ENCODE measurements at regions not wholly inside any gene's neighbourhood (a gene's known extent, or its start where the extent isn't known, plus 50 kb on each side); places are given as distances from the start of the nearest gene placed in this dataset.

- H3K27ac ChIP-seq (ENCODE audit: low read depth in 2 of 2, low read length in 1 of 2) = no peak overlapping the region
- H3K9me3 ChIP-seq (ENCODE audit: control insufficient read depth in 2 of 2, insufficient read depth in 1 of 2, low read depth in 1 of 2, low read length in 1 of 2) = no peaks in the 10 kb centered on the region
- H3K4me3 ChIP-seq (ENCODE audit: low read depth in 1 of 2, low read length in 2 of 2) = no peak overlapping the region
- WGBS, 2 donors = 97 to 98% methylated on average over 1 of the region's 1 CpG
- H3K36me3 ChIP-seq (ENCODE audit: control insufficient read depth in 2 of 2, insufficient read depth in 2 of 2, low read length in 1 of 2) = no peaks in the 10 kb centered on the region
- no peaks in the 10 kb centered on the region for H3K27me3 ChIP-seq (ENCODE audit: control insufficient read depth in 1 of 2, insufficient read depth in 2 of 2, low read length in 2 of 2)
- H3K4me1 ChIP-seq (ENCODE audit: control insufficient read depth in 2 of 2, insufficient read depth in 2 of 2, low read length in 1 of 2) = no peaks in the 10 kb centered on the region
Observed at GRCh38 chr1:115556236-115556635, 85.5 kb upstream of the VANGL1 start.

GRCh38 chr1:115555446-115555845 lies 86.3 kb upstream of the VANGL1 start:
- Histone ChIP-seq H3K27ac (ENCODE audit: low read depth in 2 of 2, low read length in 1 of 2) (no peak overlapping the region), H3K9me3 (ENCODE audit: control insufficient read depth in 2 of 2, insufficient read depth in 1 of 2, low read depth in 1 of 2, low read length in 1 of 2) (no peaks in the 10 kb centered on the region), H3K4me1 (ENCODE audit: control insufficient read depth in 2 of 2, insufficient read depth in 2 of 2, low read length in 1 of 2) (no peaks in the 10 kb centered on the region), H3K36me3 (ENCODE audit: control insufficient read depth in 2 of 2, insufficient read depth in 2 of 2, low read length in 1 of 2) (no peaks in the 10 kb centered on the region), H3K4me3 (ENCODE audit: low read depth in 1 of 2, low read length in 2 of 2) (no peak overlapping the region), H3K27me3 (ENCODE audit: control insufficient read depth in 1 of 2, insufficient read depth in 2 of 2, low read length in 2 of 2) (no peaks in the 10 kb centered on the region)
- 29 to 42% methylated on average over 2 of the region's 2 CpGs for WGBS, 2 donors

GRCh38 chr1:115547696-115548095 lies 94.1 kb upstream of the VANGL1 start:
- Histone ChIP-seq H3K27me3 (ENCODE audit: control insufficient read depth in 1 of 2, insufficient read depth in 2 of 2, low read length in 2 of 2) (no peaks in the 10 kb centered on the region), H3K4me3 (ENCODE audit: low read depth in 1 of 2, low read length in 2 of 2) (no peak overlapping the region), H3K36me3 (ENCODE audit: control insufficient read depth in 2 of 2, insufficient read depth in 2 of 2, low read length in 1 of 2) (no peaks in the 10 kb centered on the region), H3K9me3 (ENCODE audit: control insufficient read depth in 2 of 2, insufficient read depth in 1 of 2, low read depth in 1 of 2, low read length in 1 of 2) (no peaks in the 10 kb centered on the region), H3K4me1 (ENCODE audit: control insufficient read depth in 2 of 2, insufficient read depth in 2 of 2, low read length in 1 of 2) (peaks cover 3 to 4% of the 10 kb centered on the region in 2 donors), H3K27ac (ENCODE audit: low read depth in 2 of 2, low read length in 1 of 2) (no peak overlapping the region)
- 66 to 67% methylated on average over 6 of the region's 6 CpGs for WGBS, 2 donors

- no peaks in the 10 kb centered on the region for H3K27me3 ChIP-seq (ENCODE audit: control insufficient read depth in 1 of 2, insufficient read depth in 2 of 2, low read length in 2 of 2)
- H3K4me1 ChIP-seq (ENCODE audit: control insufficient read depth in 2 of 2, insufficient read depth in 2 of 2, low read length in 1 of 2) = peaks cover 3 to 4% of the 10 kb centered on the region in 2 donors
- no peaks in the 10 kb centered on the region for H3K9me3 ChIP-seq (ENCODE audit: control insufficient read depth in 2 of 2, insufficient read depth in 1 of 2, low read depth in 1 of 2, low read length in 1 of 2)
- no peak overlapping the region for H3K4me3 ChIP-seq (ENCODE audit: low read depth in 1 of 2, low read length in 2 of 2)
- no peak overlapping the region for H3K27ac ChIP-seq (ENCODE audit: low read depth in 2 of 2, low read length in 1 of 2)
- no peaks in the 10 kb centered on the region for H3K36me3 ChIP-seq (ENCODE audit: control insufficient read depth in 2 of 2, insufficient read depth in 2 of 2, low read length in 1 of 2)
- WGBS, 2 donors = 94% methylated on average over 2 of the region's 2 CpGs
Observed at GRCh38 chr1:115546846-115547245, 94.9 kb upstream of the VANGL1 start.

GRCh38 chr1:115545791-115546733 lies 95.7 kb upstream of the VANGL1 start:
- Histone ChIP-seq H3K27me3 (ENCODE audit: control insufficient read depth in 1 of 2, insufficient read depth in 2 of 2, low read length in 2 of 2) (no peaks in the 10 kb centered on the region), H3K27ac (ENCODE audit: low read depth in 2 of 2, low read length in 1 of 2) (no peak overlapping the region), H3K4me1 (ENCODE audit: control insufficient read depth in 2 of 2, insufficient read depth in 2 of 2, low read length in 1 of 2) (peaks cover 3 to 4% of the 10 kb centered on the region in 2 donors), H3K4me3 (ENCODE audit: low read depth in 1 of 2, low read length in 2 of 2) (no peak overlapping the region), H3K9me3 (ENCODE audit: control insufficient read depth in 2 of 2, insufficient read depth in 1 of 2, low read depth in 1 of 2, low read length in 1 of 2) (no peaks in the 10 kb centered on the region), H3K36me3 (ENCODE audit: control insufficient read depth in 2 of 2, insufficient read depth in 2 of 2, low read length in 1 of 2) (no peaks in the 10 kb centered on the region)
- 28 to 39% methylated on average over 9 of the region's 9 CpGs for WGBS, 2 donors

GRCh38 chr1:115545096-115545720 lies 96.6 kb upstream of the VANGL1 start:
- no peak overlapping the region for H3K27ac ChIP-seq (ENCODE audit: low read depth in 2 of 2, low read length in 1 of 2)
- no peaks in the 10 kb centered on the region for H3K9me3 ChIP-seq (ENCODE audit: control insufficient read depth in 2 of 2, insufficient read depth in 1 of 2, low read depth in 1 of 2, low read length in 1 of 2)
- no peak overlapping the region for H3K4me3 ChIP-seq (ENCODE audit: low read depth in 1 of 2, low read length in 2 of 2)
- no peaks in the 10 kb centered on the region for H3K36me3 ChIP-seq (ENCODE audit: control insufficient read depth in 2 of 2, insufficient read depth in 2 of 2, low read length in 1 of 2)
- 78 to 80% methylated on average over 15 of the region's 15 CpGs for WGBS, 2 donors
- H3K4me1 ChIP-seq (ENCODE audit: control insufficient read depth in 2 of 2, insufficient read depth in 2 of 2, low read length in 1 of 2) = peaks cover 3 to 4% of the 10 kb centered on the region in 2 donors
- no peaks in the 10 kb centered on the region for H3K27me3 ChIP-seq (ENCODE audit: control insufficient read depth in 1 of 2, insufficient read depth in 2 of 2, low read length in 2 of 2)

- H3K27ac ChIP-seq (ENCODE audit: low read depth in 2 of 2, low read length in 1 of 2) = no peak overlapping the region
- no peaks in the 10 kb centered on the region for H3K27me3 ChIP-seq (ENCODE audit: control insufficient read depth in 1 of 2, insufficient read depth in 2 of 2, low read length in 2 of 2)
- no peaks in the 10 kb centered on the region for H3K9me3 ChIP-seq (ENCODE audit: control insufficient read depth in 2 of 2, insufficient read depth in 1 of 2, low read depth in 1 of 2, low read length in 1 of 2)
- no peak overlapping the region for H3K4me3 ChIP-seq (ENCODE audit: low read depth in 1 of 2, low read length in 2 of 2)
- H3K4me1 ChIP-seq (ENCODE audit: control insufficient read depth in 2 of 2, insufficient read depth in 2 of 2, low read length in 1 of 2) = peaks cover 3 to 4% of the 10 kb centered on the region in 2 donors
- 81 to 84% methylated on average over 4 of the region's 4 CpGs for WGBS, 2 donors
- no peaks in the 10 kb centered on the region for H3K36me3 ChIP-seq (ENCODE audit: control insufficient read depth in 2 of 2, insufficient read depth in 2 of 2, low read length in 1 of 2)
Observed at GRCh38 chr1:115544131-115544530, 97.6 kb upstream of the VANGL1 start.

GRCh38 chr1:115543247-115543646 lies 98.5 kb upstream of the VANGL1 start:
- WGBS, 2 donors = 76 to 80% methylated on average over 2 of the region's 2 CpGs
- peaks cover 3 to 4% of the 10 kb centered on the region in 2 donors for H3K4me1 ChIP-seq (ENCODE audit: control insufficient read depth in 2 of 2, insufficient read depth in 2 of 2, low read length in 1 of 2)
- no peak overlapping the region for H3K4me3 ChIP-seq (ENCODE audit: low read depth in 1 of 2, low read length in 2 of 2)
- no peak overlapping the region for H3K27ac ChIP-seq (ENCODE audit: low read depth in 2 of 2, low read length in 1 of 2)
- H3K9me3 ChIP-seq (ENCODE audit: control insufficient read depth in 2 of 2, insufficient read depth in 1 of 2, low read depth in 1 of 2, low read length in 1 of 2) = no peaks in the 10 kb centered on the region
- H3K36me3 ChIP-seq (ENCODE audit: control insufficient read depth in 2 of 2, insufficient read depth in 2 of 2, low read length in 1 of 2) = no peaks in the 10 kb centered on the region
- H3K27me3 ChIP-seq (ENCODE audit: control insufficient read depth in 1 of 2, insufficient read depth in 2 of 2, low read length in 2 of 2) = no peaks in the 10 kb centered on the region

GRCh38 chr1:115539736-115540135 lies 102.0 kb upstream of the VANGL1 start:
- Histone ChIP-seq H3K27ac (ENCODE audit: low read depth in 2 of 2, low read length in 1 of 2) (no peak overlapping the region), H3K4me3 (ENCODE audit: low read depth in 1 of 2, low read length in 2 of 2) (no peak overlapping the region), H3K9me3 (ENCODE audit: control insufficient read depth in 2 of 2, insufficient read depth in 1 of 2, low read depth in 1 of 2, low read length in 1 of 2) (no peaks in the 10 kb centered on the region), H3K4me1 (ENCODE audit: control insufficient read depth in 2 of 2, insufficient read depth in 2 of 2, low read length in 1 of 2) (no peaks in the 10 kb centered on the region), H3K27me3 (ENCODE audit: control insufficient read depth in 1 of 2, insufficient read depth in 2 of 2, low read length in 2 of 2) (no peaks in the 10 kb centered on the region), H3K36me3 (ENCODE audit: control insufficient read depth in 2 of 2, insufficient read depth in 2 of 2, low read length in 1 of 2) (no peaks in the 10 kb centered on the region)
- 87 to 92% methylated on average over 3 of the region's 3 CpGs for WGBS, 2 donors

Data from esophagus (tissue), 2 donors.